HG03565 (cell line): ENCODE measurements at regions not wholly inside any gene's neighbourhood (a gene's known extent, or its start where the extent isn't known, plus 50 kb on each side); places are given as distances from the start of the nearest gene placed in this dataset.
"Not testable (repeated sequence)": the region's sequence is repeated elsewhere in the genome, so short reads cannot be mapped to it uniquely, and the experiment has no call there.

Source experiments
- ATAC-seq: cut with Tn5 transposase; IDR thresholded peaks from one replicate; pipeline ENCODE4 v1.9.1; 2021; ENCODE audit warnings: mild to moderate bottlenecking, moderate library complexity; ENCODE audit not compliant: unreplicated experiment

DNA sequence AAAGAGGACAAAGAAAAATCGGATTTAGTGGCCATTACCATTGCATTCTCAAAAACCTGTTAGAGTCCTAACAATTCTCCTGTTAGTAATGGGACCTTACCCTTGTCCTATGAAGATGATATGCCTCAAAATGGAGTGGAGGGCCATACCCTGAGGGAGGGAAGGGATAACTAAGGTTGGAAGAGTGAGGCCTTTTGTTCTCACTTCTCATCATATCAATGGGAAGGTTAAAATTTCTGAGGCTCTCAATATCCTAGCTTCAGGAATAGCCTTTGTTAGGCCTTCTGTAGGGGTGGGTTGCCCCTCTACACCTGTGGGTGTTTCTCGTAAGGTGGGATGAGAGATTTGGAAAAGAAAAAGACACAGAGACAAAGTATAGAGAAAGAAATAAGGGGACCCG lies 109.4 kb upstream of the SGIP1 start:
- ATAC-seq, result not testable (repeated sequence)

DNA sequence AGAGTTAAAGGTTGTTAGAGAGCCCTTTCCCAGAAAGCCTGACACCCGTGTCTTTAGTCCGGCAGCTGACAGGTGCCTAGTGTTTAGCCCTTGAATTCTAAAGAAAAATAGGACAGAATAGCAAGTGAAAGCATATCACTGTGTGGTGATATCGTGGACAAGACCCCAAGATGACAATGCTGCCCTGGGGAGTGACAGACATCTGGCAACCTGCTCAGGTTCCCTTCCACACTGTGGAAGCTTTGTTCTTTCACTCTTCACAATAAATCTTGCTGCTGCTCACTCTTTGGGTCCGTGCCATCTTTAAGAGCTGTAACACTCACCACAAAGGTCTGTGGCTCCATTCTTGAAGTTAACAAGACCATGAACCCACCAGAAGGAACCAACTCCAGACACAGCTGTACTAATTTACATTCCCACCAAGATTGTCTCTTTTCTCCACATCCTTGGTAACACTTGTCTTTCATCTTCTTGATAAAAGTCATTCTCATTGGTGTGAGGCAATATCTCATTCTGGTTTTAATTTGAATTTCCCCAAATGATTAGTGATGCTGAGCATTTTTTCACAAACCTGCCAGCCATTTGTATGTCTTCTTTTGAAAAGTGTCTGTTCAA lies 107.6 kb upstream of the SGIP1 start:
- ATAC-seq, result no peak

DNA sequence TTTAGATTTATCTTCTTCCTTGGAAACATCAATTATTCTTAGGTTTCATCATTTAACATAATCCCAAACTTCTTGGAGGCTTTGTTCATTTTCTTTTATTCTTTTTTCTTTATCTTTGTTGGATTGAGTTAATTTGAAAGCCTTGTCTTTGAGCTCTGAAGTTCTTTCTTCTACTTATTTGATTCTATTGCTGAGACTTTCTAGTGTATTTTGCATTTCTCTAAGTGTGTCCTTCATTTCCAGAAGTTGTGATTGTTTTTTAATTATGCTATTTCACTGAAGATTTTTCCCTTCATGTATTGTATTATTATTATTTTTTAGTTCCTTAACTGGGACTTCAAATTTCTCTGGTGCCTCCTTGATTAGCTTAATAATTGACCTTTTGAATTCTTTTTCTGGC lies 103.1 kb upstream of the SGIP1 start:
- not testable (repeated sequence) for ATAC-seq

DNA sequence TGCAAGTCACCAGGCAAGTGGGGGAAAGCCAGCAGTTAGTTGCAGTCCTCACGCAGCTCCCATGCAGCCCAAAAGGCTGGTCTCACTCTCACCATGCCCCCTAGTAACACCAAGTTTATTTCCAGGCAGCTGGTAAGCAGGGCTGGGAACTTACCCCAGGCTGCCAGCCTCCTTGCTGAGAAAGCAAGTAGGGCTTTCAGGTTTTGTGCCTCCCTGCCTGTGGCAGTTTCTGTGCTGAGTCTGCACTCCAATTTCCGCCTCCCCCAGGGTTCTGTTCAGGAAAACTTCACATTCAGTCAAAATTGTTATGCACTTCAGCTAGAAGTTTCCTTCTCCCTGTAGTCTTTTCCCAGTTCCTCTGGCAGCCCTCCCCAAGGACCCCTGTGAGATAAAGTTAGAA lies 102.0 kb upstream of the SGIP1 start:
- no peak for ATAC-seq

DNA sequence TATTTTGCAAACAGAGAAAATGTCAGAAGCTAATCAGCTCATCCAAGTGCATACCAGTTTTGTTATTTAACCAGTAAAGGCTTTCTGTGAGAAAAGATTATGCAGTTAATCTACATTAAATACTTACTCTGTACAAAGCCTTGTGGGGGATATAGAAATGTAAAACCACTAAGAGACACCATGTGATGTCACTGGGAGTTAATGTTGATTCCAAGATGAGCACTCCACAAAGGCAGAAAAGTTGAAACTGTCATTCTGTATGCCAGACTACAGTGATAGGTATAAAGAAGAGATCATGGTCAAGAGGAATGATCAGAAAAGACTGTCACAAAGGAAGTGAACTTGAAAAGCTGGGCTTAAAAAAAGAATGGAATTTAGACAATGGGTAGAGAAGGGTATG lies 100.3 kb upstream of the SGIP1 start:
- no peak for ATAC-seq

DNA sequence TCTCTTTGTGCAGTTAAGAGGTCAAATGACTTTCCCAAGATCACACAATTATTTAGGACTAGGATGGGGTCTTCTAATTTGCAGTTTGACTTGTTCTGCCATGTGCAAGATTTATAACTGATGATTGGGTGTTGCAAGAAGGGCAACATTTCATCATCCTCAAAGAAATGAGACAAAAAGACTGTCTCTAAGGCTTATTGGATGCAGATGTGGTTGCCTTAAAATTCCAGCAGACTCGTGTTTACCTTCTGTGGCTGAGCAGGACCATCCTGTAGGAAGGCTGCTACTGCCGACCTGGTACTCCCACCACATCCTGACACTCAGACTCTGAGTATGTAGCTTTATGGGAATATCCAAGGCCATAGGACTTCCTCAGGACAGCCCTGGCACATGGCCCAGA lies 99.9 kb upstream of the SGIP1 start:
- no peak for ATAC-seq

DNA sequence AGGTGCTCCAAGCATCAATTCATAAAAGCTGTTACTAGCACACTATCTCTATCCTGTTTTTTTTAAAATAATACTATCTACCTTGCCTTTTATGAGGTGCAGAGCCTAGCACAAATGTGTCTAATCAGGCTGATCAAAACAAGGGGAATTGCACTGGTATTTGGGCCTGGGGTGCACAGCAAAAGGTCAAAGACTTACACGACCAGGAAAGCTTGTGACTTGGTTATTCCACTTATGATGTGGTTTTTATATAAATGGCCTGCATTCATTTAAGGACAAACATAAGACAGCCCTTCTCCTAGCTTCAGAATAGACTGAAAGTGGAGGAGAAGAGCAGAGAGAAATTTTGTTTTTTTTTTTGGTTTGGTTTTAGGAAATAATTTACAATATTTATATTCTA lies 98.4 kb upstream of the SGIP1 start:
- no peak for ATAC-seq

DNA sequence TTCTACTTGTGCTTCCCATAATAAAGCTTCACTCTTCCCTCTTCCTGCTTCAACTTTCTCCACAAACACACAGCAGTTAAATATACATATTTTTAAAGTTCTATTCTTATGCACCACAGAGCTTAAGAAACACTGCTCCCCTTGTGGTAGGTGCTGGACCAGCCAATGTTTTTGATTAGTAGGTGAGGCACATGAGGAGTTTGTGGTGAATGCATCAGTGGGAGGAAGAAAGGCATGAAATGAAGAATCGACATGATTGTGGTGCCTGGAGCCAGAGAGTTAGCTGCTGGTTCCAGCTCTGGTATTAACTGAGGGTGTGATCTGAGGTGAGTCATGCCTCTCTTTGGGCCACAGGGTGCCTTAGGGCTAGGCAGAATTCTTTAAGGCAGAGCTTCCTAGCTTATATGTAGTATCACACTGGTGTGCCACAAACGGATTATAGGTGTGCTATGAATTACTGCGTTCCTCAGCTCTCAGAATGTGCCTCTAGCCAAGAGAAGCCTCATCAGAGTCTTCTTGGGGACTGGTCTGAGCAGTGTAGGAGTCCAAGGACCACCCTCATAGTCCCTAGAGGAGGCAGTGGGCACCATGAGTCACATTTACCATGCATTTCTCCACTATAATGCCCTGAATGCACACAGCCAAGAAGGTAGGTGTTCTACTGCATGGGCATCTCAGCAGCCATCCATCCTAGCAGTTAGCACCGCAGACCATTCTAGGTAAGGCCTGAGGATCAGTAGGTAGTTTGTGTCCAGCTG lies 97.4 kb upstream of the SGIP1 start:
- peak; percentile 60 for ATAC-seq

DNA sequence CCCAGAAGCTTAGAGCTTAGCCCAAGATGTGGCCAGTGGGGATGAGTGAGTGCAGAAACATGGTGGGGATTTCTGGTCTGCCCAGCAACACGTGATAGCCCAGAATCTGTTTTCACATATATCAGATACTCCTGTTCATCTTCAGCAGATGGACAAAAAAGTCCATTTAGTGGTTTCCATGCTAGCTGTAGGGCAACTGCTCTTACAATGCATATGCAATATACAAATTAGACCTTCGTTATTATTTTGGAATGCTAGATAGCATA lies 96.9 kb upstream of the SGIP1 start:
- no peak for ATAC-seq

DNA sequence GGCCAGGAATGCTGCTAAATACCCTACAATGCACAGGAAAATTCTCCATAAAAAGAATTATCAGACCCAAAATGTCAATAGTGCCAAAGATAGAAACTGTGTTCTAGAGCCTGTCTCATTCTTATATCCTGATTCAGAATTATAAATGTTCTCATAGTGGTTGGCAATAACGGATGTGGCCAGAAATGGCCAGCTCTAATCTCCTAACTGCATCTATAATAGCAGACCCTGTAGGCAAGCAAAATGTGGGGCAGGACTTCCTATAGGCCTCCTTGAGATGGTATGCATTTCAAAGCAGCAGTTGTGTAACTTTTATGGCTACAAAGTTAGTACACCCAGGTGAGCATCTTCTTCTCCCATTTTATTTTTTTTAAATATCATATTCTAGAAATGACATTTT lies 95.9 kb upstream of the SGIP1 start:
- no peak for ATAC-seq

DNA sequence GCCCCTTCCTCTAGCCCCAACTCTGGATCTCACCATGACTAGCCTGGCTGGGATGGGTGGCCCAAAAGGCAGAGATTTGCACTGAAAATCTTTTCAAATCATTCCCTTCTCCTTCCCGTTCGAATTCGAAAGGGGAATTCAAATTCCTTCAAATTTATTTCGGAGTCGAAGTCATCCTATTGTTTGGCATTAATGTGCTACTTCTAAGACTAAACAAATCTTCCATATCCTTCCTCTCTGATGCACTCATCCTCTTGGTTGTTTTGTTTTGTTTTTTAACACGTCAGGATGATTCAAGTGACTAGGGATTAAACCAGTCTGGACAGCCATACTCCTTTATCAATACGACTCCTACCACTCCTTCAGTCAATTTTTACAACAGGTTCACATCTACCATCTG lies 95.5 kb upstream of the SGIP1 start:
- ATAC-seq, result no peak

DNA sequence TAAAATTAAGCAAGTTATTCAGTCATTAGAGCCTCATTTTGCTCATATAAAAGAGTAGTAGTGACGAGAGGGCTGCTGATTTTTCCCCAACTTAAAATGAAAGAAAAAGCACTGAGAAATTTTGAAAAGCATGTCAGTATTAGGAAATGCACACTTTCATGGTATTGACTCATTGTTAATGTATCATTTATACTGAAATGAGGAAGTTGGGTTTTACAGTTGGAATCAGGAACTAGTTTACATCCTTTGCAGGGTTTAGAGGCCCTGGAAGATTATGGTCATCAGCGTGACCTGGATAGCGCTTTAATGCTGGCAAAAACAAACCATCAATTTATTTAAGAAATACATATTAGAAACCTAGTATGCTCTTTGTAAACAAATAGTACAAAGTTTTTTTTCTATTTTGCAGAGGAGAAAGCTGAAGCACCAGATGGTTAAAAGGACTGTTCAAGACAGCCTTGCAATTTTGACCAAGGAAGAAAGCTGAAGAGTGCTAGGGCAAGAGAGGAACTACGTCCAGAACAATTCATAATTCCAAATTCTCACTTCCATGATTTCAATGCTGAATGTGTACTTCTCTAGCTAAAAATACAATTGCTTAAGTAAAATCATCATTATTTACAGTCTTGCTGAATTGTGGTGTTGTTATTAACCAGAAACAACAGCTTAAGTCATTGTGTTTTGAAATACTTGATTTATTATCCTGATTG lies 94.8 kb upstream of the SGIP1 start:
- peak; percentile 64 for ATAC-seq

DNA sequence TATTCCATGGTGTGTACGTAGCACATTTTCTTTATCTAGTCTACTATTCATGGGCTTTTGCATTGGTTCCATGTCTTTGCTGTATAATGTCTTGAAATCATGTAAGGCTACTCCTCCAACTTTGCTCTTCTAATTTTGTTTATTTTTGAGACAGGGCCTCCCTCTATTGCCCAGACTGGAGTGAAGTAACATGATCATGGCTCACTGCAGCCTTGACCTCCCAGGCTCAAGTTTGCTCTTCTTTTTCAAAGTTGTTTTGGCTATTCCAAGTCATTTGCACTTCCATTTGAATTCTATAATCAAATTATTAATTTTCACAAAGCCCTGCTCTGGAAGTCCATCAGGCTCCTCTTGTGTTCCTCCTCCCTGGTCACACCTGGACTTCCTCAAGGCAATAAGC lies 90.2 kb upstream of the SGIP1 start:
- ATAC-seq, result no peak

DNA sequence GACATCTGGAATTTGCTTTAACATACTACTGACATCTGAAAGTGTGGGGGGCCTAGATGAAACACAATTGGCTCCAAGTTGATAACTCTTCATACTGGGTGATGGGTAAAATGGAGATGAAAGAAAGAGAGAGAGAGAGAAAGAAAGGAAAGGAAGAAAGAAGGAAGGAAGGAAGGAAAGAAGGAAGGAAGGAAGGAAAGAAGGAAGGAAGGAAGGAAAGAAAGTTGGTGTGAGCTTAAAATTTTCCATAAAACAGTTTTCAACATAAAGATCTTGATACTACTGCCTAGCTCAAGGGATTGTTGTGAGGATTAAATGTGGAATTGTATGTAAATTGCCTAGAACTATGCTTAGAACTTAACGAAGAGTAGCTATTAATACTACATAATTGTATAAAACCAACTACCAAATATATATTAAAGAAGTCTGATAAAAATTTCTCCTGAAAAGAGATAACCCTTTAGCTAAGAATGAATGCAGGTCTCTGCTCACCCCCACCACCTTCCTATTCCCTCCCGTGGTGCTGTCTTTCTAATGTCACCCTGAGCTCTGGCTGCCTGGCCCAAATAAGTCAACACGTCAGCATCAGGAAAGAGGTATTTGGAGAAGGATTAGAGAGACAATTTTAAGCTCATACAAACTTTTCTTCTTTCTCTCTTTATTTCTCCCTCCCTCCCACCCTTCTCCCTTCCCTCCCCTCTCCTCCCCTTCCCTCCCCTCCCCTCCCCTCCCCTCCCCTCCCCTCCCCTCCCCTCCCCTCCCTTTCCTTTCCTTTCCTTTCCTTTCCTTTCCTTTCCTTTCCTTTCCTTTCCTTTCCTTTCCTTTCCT lies 89.3 kb upstream of the SGIP1 start:
- no peak for ATAC-seq

DNA sequence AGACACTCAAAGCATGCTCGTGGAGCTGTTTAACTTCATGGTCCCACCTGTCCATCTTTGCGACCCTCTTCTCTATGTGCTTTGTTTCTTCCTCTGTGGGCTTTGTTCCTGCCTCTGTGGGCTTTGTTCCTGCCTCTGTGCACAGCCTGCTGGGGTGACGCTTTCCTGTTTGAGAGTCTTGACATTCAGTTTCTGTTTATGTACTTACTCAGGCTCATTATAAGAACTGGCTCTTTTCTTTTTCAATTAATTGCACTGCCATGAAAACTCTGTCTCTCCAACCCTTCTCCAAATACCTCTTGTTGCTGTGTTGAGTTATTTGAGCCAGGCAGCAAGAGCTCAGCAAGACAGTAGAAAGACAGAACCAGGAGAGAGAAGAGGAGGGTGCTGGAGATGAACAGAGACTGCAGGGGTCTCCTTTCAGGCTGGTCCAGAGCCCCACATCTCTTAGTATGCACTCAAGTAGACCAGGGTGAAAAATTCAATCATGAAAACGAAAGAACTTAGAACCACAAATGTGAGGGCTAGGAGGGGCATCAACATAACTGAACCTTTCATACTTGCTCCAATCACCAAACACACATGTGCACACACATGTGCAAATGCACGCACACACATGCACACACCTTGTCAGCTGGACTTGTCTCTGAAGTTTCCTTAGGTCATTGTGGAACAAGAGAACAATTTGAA lies 88.3 kb upstream of the SGIP1 start:
- peak; percentile 68 for ATAC-seq

DNA sequence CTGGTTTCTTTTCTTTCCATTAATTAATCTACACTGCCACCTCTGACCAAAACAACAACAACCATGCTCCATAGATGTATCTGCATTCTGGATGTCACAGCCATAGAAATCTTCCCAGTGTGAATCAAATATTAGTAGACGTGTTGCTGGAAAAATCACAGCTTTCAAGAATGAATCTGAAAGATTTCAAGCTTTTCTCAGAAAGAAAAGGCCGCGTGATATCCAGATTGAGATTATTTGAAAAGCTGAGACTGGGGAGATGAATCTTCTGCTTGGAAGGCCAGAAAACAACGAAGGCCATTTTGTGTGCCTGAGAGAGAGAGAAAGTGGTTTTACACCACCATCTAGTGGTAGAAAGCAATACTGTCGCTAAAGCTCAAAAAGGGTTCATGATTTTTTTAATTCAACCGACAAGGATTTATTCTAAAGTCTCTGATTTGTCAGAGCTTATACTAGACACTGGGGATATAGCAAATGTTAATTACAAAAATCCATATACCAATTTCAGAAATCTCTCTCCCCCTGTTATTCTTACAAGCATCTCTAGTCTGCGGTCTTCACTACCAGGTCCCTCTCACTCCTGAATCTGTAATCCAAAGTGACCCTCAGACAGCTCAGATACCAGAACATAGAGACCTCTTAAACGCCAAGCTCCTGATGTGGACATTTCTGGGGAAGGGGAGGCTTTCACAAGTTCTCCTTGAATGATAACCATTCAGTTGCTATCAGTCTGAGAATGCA lies 87.5 kb upstream of the SGIP1 start:
- ATAC-seq, result peak; percentile 47

DNA sequence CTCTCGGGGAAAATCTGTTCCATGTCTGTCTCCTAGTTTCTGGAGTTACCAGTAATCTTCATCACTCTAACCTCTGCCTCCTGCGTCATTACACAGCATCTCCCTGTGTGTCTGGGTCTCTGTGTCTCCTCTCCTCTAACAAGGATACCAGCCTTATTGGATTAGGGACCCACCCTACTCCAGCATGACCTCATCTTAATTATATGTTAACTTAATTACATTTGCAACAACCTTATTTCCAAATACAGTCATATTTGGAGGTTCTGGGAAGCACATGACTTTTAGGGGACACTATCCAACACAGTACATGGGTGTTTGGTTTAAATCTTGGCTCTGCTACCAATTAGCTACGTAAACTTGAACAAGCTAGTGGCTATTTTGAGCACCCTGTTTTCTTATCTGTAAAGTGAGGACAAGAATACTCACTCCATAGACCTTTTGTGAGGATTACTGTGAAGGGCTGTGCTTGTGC lies 83.9 kb upstream of the SGIP1 start:
- no peak for ATAC-seq

DNA sequence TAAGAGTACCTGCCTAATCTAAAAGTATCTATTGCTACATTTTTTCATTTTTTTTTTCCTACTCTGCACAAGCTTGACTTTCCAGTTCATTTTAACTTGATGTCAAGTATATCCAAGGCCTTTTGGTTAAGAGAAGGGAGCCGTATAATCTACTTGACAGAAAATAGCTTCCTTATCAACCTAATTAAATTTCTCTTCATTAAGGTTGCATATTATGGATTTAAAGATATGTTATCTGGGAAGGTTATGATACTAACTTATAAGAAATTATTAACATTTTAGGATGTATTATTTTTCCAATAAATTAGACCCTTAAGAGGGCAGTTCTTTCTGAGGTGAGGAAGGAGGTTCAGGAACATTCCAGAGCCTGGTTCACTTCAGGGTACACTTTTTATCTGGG lies 83.1 kb upstream of the SGIP1 start:
- no peak for ATAC-seq

DNA sequence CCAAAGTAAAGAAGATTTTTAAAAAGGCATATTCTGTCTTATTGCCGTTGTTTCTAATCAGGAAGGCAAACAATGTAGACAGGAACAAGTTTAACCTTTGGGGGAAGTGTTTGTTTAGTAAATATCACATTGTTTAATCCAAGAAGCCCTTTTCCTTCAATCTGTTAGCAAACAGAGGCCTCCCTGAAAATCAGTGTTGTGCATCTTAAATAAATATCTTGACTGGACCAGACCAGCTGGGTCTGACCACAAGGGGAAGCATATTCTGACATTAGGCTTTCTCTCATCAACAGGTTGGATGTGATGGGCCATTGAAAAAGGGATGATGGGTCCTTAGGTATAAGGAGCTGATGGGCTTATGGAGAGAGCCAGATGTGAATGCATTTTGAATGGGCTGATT lies 81.8 kb upstream of the SGIP1 start:
- ATAC-seq, result no peak

DNA sequence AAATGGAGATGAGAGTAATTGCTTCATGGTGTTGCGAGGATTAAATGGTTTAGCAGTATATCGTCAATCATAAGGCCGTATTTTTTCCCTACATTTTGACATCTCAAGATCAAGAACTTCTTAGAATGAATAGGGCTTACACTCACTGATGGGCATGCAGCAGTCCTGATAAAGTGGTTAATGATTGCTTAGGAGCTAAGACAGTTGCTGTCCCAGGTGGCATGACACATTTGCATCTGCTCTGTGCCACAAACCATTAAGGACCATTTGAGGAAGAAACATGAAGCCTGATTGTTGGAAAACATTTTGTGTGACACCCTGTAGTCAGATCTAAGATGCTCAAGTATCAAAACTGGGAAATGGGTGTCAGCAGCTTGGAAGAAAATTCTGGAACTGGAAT lies 81.0 kb upstream of the SGIP1 start:
- ATAC-seq, result no peak
